GM12874 (cell line): ENCODE measurements at regions not wholly inside any gene's neighbourhood (a gene's known extent, or its start where the extent isn't known, plus 50 kb on each side); places are given as distances from the start of the nearest gene placed in this dataset.

ENCODE experiments used
- TF ChIP-seq, protein P1 (sequence below): IDR thresholded peaks from 2 replicates; pipeline ENCODE4 v1.5.1; 2011; ENCODE audit warnings: low read depth, mild to moderate bottlenecking, control low read depth, low read length, moderate library complexity; ENCODE audit not compliant: insufficient read depth

DNA sequence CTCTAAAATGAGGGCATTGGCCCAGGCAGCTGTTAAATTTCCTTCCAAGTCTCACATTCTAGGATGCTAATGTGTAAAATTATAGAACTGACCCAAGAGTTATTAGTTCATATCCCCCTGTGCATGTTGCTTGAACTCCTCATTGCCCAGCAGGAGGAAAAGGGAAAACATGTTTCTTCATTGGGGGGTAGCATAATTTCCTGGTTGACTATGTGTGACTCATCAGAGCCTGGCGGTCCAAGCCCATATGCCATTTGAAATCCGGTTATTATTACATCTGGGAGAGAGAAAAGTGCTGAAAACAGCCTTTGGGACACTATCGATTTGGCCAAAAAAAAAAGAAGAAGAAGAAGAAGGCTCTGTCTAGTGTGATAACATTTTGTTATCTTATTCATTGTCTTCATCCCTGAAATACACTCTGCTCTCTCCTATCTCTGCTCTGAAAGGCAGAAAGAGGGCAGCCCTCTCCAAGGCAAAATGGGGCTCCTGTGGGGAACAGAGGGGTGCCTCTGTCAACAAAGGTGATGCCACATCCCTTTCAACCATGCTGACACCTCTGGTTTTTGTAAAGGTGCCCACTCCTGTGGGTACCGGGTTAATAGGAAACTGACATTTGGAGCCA is 114.2 kb downstream of the DAD1 start:
- TF ChIP-seq, protein P1, sequence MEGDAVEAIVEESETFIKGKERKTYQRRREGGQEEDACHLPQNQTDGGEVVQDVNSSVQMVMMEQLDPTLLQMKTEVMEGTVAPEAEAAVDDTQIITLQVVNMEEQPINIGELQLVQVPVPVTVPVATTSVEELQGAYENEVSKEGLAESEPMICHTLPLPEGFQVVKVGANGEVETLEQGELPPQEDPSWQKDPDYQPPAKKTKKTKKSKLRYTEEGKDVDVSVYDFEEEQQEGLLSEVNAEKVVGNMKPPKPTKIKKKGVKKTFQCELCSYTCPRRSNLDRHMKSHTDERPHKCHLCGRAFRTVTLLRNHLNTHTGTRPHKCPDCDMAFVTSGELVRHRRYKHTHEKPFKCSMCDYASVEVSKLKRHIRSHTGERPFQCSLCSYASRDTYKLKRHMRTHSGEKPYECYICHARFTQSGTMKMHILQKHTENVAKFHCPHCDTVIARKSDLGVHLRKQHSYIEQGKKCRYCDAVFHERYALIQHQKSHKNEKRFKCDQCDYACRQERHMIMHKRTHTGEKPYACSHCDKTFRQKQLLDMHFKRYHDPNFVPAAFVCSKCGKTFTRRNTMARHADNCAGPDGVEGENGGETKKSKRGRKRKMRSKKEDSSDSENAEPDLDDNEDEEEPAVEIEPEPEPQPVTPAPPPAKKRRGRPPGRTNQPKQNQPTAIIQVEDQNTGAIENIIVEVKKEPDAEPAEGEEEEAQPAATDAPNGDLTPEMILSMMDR, result no peak

DNA sequence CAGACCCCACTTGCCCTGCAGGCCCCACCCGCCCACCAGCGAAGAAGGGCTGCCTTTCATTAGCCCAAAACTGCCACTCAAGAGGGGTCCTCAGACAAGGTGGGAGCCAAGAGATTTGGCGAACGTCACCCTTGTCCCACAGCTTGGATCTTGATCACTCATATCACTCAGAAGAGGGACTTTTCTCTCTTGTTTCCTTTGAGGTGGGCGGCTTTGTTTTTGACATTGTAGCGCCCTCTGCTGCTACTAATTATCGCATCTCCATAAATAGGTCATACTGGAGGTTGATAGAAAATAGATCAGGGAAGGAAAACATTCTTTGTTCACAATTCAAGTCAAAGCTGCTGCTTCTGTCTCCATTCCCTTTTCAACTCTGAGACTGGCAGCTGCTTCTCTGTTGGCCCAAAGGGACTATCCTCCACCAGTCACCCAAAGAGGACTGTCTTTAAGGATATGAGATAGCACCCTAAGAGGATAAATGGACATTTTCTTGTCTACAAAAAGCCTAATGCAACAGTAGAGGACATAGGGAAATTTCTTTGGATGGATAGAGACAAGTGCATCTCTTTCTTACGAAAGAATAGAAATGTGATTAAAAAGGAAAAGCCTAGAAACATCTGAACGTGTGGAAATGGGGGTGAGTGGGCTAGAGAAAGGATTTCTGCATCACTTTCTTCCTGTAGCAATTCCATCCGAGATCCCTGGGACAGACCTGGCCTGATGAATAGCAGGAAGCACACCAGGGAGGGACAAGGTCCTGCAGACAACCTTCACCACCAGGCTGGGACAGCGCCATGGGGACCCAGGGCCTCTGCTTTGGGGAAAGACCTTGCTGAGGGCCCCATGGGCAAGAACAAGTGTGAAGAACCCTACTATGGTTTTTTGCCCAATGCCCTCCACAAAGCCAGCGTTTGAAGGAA is 115.8 kb downstream of the DAD1 start:
- TF ChIP-seq, protein P1, result peak; percentile 51

DNA sequence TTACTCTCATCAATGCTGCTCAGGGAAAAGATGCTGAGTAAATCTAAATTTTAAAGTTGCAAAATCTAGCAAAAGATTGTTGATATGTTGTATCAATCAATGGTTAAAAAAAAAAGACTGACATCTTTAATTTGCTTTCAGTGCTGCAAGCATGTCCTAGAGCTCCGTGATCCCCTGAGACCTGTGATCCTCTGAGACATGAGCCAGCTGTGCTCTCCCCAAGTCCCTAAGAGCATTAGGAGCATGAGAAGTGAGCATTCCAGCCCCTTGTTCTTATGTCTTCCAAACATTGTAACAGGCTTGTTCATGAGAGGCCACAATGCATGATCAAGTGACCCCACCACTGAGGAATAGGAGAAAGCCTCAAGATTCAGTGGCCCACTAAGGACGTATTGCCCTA is 116.6 kb downstream of the DAD1 start:
- TF ChIP-seq, protein P1, result no peak

DNA sequence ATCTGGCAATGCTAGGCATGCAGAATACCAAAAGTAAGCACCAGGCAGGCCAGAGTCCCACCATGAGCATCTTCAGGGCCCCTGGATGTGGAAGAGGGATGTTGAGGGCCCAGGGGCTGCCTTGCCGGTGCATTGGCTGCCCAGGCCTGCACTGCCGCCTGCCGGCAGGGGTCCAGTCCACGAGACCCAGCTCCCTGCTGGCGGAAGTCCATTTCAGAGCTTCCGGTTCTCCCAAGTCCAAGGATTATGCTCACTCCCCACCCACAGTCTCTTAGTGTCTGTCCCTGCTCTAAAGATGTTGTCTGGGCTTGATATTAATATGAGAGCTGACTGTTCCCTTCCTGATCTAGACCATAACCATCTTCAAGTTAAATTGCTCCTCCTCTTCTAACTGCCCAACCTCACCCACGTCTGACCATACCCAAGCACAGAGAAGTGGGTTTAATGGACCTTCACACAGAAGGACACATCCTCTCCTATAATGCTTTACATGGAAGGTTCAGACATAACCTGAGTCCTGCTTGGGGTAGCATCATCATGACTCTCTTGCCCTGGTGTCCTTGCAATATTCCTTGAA is 117.4 kb downstream of the DAD1 start:
- TF ChIP-seq, protein P1, result no peak

DNA sequence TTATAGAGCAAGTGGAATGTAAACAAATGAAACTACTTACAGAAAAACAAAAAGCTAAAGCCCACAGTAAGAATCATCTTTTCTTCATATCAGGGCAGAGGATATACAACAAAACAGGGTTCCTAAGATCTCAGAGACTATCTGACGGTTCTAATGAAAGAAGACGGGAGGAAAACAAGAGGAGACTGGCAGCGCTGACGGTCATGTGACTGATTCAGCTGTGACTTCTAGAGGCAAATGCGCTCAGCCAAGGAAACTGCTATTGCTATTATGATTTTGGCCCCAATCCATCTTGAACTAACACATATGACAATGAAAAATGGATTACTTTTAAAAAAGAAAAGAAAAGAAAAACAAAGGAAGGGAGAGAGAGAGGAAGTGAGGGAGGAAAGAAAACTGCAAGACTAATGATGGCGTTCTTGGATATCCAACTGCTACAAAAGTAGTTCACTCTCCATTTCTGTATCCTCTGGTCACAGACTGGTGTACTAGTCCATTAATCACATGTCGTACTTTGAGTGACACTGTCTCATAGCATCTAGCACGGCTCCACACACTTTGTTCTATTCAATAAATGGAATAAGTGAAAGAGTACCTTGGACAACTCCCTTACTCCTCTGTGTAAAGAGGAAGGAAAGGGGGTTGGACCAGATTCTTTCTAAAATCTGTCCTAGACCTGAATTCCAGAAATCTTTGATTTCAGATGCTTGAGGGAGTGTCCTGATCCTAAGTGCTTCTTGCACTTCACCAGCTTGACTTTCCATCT is 119.3 kb downstream of the DAD1 start:
- TF ChIP-seq, protein P1, result no peak

DNA sequence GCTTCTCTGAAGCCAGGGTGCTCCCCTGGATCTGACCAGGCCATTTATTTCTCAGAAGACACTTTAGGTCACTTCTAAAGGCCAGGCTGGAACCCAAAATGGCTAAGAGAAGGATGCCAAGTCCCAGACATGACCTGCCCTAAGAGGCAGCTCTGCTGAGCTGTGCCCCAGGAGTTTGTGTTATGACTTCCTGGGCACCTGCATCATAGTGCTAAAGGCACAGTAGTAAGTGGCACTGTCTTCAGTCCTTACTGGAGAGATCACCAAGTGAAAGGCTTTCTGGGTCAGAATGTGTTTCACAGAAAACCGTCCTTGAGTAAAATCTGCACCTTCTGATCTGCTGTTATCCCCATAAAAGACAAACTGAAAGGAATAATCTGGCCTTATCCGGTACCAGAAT is 120.2 kb downstream of the DAD1 start:
- TF ChIP-seq, protein P1, result no peak

DNA sequence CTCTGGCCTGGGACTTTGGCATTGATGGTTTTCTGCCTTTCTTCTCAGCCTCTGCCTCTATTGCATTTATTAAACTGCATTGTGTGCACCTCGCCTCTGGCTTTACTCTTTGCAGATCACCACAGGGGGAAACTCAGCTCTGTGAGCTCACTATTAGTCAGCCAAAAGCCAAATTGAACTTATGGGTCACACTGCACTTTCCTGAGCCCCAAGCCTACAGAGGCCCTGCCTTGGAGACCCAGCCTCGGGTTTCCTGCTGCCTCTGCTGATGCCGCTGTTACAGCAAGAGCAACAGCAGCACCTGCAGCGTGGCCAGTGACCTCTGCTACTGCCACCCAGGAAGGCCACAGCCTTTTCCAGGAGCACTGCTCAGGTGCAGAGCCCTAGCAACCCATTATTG is 122.5 kb downstream of the DAD1 start:
- TF ChIP-seq, protein P1, result no peak
